Vagina (tissue), 2 donors: ENCODE measurements at regions not wholly inside any gene's neighbourhood (a gene's known extent, or its start where the extent isn't known, plus 50 kb on each side); places are given as distances from the start of the nearest gene placed in this dataset.

Experiments
- POLR2AphosphoS5 ChIP-seq, 2 donors: sonication (generic); formaldehyde crosslinking; IDR thresholded peaks; one replicate each; pipeline ENCODE4 v1.9.0; 2017; ENCODE audit warnings: antibody characterized with exemption in 2 of 2, mild to moderate bottlenecking in 2 of 2, low read depth in 1 of 2; ENCODE audit not compliant: insufficient read depth in 1 of 2
- TF ChIP-seq, protein P1 (sequence below), 3 experiments: fragments of 450-650 bp in 2 of 3; fragments of 200-600 bp in 1 of 3; sonication (generic) in 1 of 3; IDR thresholded peaks; one replicate each; pipeline ENCODE4 v1.5.1; 2017 to 2019; ENCODE audit warnings: antibody characterized with exemption in 3 of 3, mild to moderate bottlenecking in 2 of 3, moderate library complexity in 2 of 3

DNA sequence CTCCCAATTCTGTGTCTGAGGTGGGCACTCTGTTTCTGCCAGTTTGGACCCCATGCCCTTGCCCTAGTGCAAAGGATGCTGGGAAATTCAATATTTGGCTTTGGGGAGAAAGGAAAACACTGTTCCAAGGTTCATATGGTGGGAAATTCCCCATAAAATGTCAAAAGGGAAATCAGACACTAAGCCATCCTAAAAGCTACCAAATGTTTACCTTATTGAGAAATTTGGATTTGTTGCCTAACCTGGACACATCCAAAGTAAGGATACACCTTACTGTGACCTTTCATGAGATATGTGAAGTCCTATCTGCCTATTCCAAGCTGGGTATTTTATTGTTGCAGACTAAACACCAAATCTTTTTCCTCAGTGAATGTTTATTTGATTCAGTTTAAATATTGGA, 109.1 kb downstream of the CYP26A1 start:
- no peak for TF ChIP-seq POLR2AphosphoS5 (IDR thresholded peaks at IDR 0.05; ENCODE audit: insufficient read depth in 1 of 2, low read depth in 1 of 2)
- TF ChIP-seq, protein P1, sequence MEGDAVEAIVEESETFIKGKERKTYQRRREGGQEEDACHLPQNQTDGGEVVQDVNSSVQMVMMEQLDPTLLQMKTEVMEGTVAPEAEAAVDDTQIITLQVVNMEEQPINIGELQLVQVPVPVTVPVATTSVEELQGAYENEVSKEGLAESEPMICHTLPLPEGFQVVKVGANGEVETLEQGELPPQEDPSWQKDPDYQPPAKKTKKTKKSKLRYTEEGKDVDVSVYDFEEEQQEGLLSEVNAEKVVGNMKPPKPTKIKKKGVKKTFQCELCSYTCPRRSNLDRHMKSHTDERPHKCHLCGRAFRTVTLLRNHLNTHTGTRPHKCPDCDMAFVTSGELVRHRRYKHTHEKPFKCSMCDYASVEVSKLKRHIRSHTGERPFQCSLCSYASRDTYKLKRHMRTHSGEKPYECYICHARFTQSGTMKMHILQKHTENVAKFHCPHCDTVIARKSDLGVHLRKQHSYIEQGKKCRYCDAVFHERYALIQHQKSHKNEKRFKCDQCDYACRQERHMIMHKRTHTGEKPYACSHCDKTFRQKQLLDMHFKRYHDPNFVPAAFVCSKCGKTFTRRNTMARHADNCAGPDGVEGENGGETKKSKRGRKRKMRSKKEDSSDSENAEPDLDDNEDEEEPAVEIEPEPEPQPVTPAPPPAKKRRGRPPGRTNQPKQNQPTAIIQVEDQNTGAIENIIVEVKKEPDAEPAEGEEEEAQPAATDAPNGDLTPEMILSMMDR (IDR thresholded peaks at IDR 0.05), result no peak
